ENCODE measurements at regions not wholly inside any gene's neighbourhood (a gene's known extent, or its start where the extent isn't known, plus 50 kb on each side); places are given as distances from the start of the nearest gene placed in this dataset.
"Not testable (repeated sequence)": the region's sequence is repeated elsewhere in the genome, so short reads cannot be mapped to it uniquely, and the experiment has no call there.

DNA sequence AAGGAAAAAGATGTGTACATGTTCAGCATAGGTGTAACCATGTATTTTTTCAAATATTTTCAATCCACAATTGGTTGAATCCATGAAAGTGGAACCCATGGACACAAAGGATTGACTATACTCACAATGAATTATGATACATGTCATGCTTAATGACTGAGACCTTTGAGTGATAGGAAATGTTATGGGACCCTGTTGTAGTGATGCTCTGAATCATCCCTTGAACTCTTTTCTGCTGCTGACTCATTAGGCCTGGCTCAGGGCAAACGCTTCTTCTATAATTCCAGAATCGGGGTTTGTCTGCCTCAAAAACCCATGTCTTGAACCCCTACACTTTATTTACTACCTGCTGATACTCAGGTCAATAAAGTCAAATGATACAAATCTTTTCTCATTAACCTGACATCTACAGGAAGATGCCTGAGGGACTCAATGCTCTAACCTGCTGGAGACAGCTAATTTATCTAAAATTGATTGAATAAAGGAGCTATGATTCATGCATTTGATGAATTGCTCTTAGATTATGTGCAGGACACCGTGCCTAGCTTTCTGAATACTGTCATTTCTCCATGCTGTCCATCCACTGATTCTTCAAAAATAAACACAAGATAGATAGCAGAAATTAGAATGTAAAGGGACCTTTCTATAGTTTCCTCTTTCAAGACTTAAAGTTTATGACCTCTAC is 260.1 kb downstream of the PRELID2 start:
- no peak for DNase-seq (ENCODE audit: low read depth)

DNA sequence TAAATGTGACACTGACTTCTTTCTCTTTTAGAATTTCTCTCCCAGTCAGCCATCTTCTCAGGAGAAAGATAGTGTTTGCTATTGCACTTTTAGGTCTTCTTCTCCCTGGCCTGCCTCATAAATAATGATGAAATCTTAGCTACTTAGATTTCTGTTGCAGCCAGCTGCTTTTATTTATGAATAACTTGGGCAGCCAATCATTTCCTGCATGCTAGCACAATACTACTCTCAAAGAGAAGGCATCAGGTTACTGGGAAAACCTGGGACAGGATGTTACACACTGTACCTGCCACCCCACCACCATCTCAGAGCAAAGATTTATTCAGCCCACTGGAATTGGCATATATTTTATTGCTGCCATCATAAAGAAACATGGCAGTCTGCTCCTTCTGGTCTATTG is 266.6 kb downstream of the PRELID2 start:
- DNase-seq (ENCODE audit: low read depth), result no peak

DNA sequence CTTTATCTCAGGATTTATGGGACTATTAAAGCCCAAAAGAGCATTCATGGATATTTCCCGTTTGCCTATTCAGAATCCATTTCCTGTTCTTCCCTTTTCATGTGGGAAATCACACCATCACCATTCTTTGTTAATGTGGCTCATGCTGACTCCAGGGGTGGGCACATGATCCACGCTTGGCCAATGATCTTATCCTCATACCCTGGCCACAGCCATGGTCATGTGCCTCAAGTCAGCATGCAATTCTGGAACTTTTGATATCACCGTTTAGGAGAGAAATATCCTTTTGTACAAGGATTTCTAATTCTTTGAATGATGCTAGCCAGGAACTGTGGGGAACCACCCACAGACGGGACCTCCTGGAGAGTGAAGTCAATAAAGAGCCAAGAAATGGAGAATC is 272.2 kb downstream of the PRELID2 start:
- no peak for DNase-seq (ENCODE audit: low read depth)

DNA sequence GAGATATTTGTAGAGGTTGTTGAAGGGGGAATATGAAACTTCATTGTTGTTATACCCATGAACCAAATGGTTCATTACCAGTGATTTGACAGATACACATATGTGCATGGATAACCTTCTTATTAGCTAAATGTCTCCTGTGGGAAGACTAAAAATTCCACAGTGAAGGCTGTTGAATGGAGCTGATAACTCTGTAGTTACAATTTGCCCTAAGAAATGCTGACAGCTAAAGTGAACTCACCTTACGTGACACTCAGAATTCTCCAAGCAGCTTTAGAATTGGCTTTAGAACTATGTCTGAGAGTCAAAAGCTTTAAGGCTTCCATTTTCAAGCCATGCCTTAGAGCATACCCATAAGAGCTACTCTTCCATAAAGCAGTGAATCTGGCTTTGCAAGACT is 276.9 kb downstream of the PRELID2 start:
- no peak for DNase-seq (ENCODE audit: low read depth)

GRCh38 chr5:145557345-145557744 is 277.8 kb downstream of the PRELID2 start:
- no peak for DNase-seq (ENCODE audit: low read depth)

GRCh38 chr5:145554399-145554798 is 280.7 kb downstream of the PRELID2 start:
- no peak for DNase-seq (ENCODE audit: low read depth)

GRCh38 chr5:145553177-145553576 is 282.0 kb downstream of the PRELID2 start:
- DNase-seq (ENCODE audit: low read depth), result no peak

GRCh38 chr5:145551714-145552113 is 283.4 kb downstream of the PRELID2 start:
- no peak for DNase-seq (ENCODE audit: low read depth)

DNA sequence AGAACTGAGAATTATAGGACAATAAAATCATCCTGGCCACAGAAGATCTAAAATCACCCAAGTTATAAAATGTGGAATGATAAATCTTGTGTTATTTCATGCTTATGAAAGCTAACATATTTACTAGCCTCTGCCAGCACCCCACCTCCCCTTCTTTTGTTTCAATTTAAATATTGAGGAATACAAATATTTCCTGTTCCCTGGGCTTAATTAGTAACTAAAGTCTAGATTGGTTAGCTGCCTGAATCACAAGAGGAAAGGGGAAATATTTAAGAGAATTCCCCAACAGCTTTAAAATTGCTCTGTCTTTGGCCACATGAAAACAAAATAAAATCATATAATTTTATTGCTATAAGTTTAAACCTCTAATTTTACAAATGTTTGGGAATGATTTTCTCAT is 287.0 kb downstream of the PRELID2 start:
- no peak for DNase-seq (ENCODE audit: low read depth)

GRCh38 chr5:145544401-145544800 is 290.7 kb downstream of the PRELID2 start:
- DNase-seq (ENCODE audit: low read depth), result no peak

GRCh38 chr5:145543968-145544367 is 291.2 kb downstream of the PRELID2 start:
- DNase-seq (ENCODE audit: low read depth), result no peak

DNA sequence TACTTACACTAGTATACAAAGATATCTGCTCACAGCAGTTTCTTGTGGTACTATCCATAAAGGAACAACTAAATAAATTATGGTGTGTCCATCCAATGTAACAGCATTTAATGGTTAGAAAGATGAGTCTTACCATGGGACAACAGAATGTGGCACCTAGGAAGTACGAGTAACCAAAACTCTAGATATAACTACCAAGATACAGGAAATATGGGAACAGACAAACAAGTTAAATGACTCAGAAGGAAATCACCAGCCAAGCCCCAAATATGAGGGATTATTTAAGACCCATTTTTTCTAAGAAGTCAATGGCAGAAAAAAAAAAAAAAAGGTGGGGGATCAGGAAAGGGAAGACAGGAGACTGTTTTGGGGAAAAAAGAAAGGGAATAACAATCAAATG is 294.8 kb downstream of the PRELID2 start:
- DNase-seq (ENCODE audit: low read depth), result no peak

- DNase-seq (ENCODE audit: low read depth), result no peak
Measured at GRCh38 chr5:145539201-145539600, 295.9 kb downstream of the PRELID2 start.

GRCh38 chr5:145536133-145536532 is 299.0 kb downstream of the PRELID2 start:
- no peak for DNase-seq (ENCODE audit: low read depth)

GRCh38 chr5:145531038-145531734 is 304.0 kb downstream of the PRELID2 start:
- no peak for DNase-seq (ENCODE audit: low read depth)

DNA sequence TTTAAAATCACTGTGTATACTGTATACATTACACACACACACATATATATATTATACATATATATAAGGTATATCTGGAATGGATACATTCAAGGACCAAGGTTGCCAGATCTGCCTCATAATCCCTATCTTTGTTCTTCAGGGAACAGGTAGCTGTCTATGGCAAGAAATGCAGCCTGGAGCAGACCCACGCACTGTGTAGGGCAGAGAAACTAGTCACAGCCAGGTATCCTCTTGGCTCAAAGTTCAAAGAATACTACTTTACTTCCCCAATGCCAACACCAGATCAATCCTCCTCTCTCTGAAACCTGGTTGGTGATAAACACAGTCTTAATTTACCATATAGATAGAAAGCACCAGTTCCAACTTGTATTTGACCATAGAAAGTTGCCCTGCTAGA is 313.6 kb downstream of the PRELID2 start:
- no peak for DNase-seq (ENCODE audit: low read depth)

- no peak for DNase-seq (ENCODE audit: low read depth)
Measured at GRCh38 chr5:145521066-145521465, 314.1 kb downstream of the PRELID2 start.

DNA sequence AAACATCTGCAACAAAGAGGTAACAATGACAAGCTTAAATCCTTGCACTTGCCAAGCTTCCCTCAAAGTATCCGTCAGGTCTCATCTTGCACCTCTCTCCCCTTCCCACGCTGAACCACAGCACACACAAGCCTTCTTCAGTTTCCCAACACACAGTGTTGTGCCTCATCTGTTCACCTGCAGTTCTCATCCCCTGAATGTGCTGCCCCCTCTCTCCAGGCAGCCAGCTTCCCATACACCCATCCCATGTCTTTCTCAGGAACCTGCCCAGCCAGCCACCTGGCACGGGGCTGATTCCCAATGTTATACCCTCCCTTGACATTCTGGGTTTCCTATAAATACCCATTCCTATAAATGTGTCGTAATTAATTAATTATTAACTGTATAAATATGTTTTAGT is 314.8 kb downstream of the PRELID2 start:
- no peak for DNase-seq (ENCODE audit: low read depth)

GRCh38 chr5:145517588-145517987 is 317.6 kb downstream of the PRELID2 start:
- DNase-seq (ENCODE audit: low read depth), result not testable (repeated sequence)

GRCh38 chr5:145511351-145511750 is 323.8 kb downstream of the PRELID2 start:
- no peak for DNase-seq (ENCODE audit: low read depth)

DNA sequence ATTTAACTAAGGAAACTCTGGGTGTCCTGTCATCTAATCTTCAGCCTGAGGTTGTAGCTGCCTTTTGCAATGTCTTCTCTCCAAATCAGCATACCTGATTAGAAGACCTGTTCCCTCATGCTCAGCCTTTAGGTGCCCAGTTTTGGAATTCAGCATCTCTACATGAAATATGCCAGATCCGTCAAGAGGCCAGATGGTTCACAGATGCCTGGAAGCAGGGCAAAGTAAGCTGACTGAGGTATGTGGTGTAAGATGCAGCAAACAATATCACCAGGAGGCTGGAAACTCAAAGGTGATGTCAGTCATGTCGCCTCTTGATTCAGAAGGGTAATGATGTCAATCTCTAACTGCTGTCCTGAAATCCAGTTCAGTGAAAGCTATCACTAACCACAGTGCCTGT is 324.4 kb downstream of the PRELID2 start:
- DNase-seq (ENCODE audit: low read depth), result no peak

DNA sequence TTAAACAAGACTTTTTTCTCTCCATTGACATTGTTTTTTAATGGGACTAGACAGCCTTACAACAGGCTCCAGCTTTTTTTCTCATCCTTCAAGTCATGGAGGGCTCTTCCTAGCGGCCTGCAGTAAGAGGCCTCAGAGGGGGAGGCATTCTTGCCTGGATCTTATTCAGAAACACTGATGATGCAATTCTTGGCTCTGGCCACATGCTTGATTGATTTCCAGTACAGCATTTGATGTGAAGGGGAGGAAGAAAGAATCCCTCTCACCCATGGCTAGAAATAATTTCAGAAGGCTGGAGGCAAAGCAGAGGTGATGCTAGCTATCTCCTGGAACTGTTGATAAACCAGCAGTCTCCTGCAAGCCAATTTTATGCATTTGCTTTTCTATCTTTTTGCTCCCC is 324.8 kb downstream of the PRELID2 start:
- DNase-seq (ENCODE audit: low read depth), result no peak

- DNase-seq (ENCODE audit: low read depth), result no peak
Measured at GRCh38 chr5:145509336-145510136, 325.6 kb downstream of the PRELID2 start.
